Muscle layer of duodenum (tissue), 2 donors: ENCODE measurements at regions not wholly inside any gene's neighbourhood (a gene's known extent, or its start where the extent isn't known, plus 50 kb on each side); places are given as distances from the start of the nearest gene placed in this dataset.

Experiments
- H3K27ac ChIP-seq: one replicate; pipeline ENCODE4 v1.7.0; 2013; ENCODE audit warnings: mild to moderate bottlenecking, low read length
- H3K27me3 ChIP-seq: one replicate; pipeline ENCODE4 v1.7.0; 2013; ENCODE audit warnings: low read depth, mild to moderate bottlenecking, control low read depth, low read length
- H3K36me3 ChIP-seq, 2 donors: one replicate each; pipeline ENCODE4 v1.7.0; 2013; ENCODE audit warnings: low read length in 2 of 2, control low read depth in 1 of 2, mild to moderate bottlenecking in 1 of 2; ENCODE audit not compliant: insufficient read depth in 2 of 2, control insufficient read depth in 1 of 2
- H3K4me1 ChIP-seq, 2 donors: one replicate each; pipeline ENCODE4 v1.7.0; 2013; ENCODE audit warnings: low read length in 2 of 2, mild to moderate bottlenecking in 2 of 2, control low read depth in 1 of 2, moderate library complexity in 1 of 2; ENCODE audit not compliant: insufficient read depth in 2 of 2, control insufficient read depth in 1 of 2
- H3K4me3 ChIP-seq, 2 donors: one replicate each; pipeline ENCODE4 v1.7.0; 2013; ENCODE audit warnings: low read length in 2 of 2, low read depth in 1 of 2, mild to moderate bottlenecking in 1 of 2
- H3K9me3 ChIP-seq, 2 donors: one replicate each; pipeline ENCODE4 v1.7.0; 2013; ENCODE audit warnings: low read length in 2 of 2, control low read depth in 1 of 2, mild to moderate bottlenecking in 1 of 2; ENCODE audit not compliant: control insufficient read depth in 1 of 2
- donor health status: healthy.

DNA sequence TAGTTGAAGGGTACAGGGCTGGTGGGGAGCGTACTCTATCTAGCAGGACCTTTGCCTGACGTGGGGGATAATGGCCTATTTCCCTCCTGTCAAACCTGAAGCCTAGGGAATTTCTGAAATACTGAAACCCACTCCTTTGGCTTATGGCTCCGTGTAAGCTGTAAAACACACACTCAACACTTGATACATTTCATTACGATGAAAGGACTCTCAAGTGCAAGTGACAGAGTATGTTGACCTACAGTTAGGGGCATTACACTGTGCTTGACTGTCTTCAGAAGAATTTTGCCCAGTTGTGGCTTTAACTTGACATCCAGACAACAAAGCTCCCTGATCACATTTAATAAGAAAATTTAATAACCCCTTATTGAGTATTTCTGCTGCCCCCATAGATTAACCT, 194.3 kb downstream of the BAMBI start:
- Histone ChIP-seq H3K4me1 (no peaks in the 10 kb centered on the region), H3K4me3 (no peak overlapping the region), H3K36me3 (no peaks in the 10 kb centered on the region), H3K27ac (no peak overlapping the region), H3K27me3 (no peaks in the 10 kb centered on the region), H3K9me3 (no peaks in the 10 kb centered on the region)

DNA sequence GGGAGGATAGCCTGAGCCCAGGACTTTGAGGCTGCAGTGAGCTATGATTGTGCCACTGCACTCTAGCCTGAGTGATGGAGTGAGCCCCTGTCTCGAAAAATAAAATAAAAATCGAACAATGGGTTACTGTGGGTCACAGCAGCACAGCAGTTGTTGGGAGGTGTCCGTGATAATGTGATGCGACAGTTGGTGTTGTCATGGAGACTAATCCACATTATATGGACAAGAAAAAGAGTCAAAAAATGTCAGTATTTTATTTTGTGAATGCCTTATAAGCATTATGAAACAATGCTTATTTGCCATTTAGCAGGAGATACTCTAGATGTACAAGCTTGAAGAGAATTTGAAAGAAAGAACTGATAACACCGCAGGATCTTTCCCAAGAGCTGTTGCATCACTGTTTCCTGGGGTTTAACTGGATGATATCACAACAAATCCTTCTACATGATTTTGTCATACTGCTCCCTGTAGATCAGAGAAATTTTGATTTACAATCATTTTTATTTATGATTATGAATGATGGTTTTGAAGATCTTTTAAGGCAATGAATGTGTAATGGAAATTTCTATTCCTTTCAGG, 195.4 kb downstream of the BAMBI start:
- H3K27ac ChIP-seq, result no peak overlapping the region
- H3K4me1 ChIP-seq, result no peaks in the 10 kb centered on the region
- no peaks in the 10 kb centered on the region for H3K27me3 ChIP-seq
- H3K4me3 ChIP-seq, result no peak overlapping the region
- no peaks in the 10 kb centered on the region for H3K9me3 ChIP-seq
- no peaks in the 10 kb centered on the region for H3K36me3 ChIP-seq

GRCh38 chr10:28873540-28873939, 196.2 kb downstream of the BAMBI start:
- Histone ChIP-seq H3K4me1 (no peaks in the 10 kb centered on the region), H3K36me3 (no peaks in the 10 kb centered on the region), H3K27me3 (no peaks in the 10 kb centered on the region), H3K27ac (no peak overlapping the region), H3K9me3 (no peaks in the 10 kb centered on the region), H3K4me3 (no peak overlapping the region)

DNA sequence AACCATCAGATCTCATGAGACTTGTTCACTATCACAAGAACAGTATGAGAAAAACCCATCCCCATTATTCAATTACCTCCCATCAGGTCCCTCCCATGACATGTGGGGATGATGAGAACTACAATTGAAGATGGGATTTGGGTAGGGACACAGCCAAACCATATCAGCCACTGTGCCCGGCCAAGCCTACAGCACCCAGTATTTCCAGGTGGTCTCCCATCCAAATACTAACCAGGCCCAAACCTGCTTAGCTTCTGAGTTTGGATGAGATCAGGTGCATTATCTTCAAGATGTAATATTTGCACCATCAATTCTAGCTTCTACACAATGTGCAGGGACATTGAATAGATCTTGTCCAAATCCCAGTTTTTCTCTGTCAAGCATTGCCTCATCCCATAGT, 196.9 kb downstream of the BAMBI start:
- Histone ChIP-seq H3K9me3 (no peaks in the 10 kb centered on the region), H3K36me3 (no peaks in the 10 kb centered on the region), H3K27ac (no peak overlapping the region), H3K4me3 (no peak overlapping the region), H3K4me1 (no peaks in the 10 kb centered on the region), H3K27me3 (no peaks in the 10 kb centered on the region)

GRCh38 chr10:28875549-28876081, 198.3 kb downstream of the BAMBI start:
- H3K27me3 ChIP-seq, result no peaks in the 10 kb centered on the region
- H3K9me3 ChIP-seq, result no peaks in the 10 kb centered on the region
- H3K27ac ChIP-seq, result no peak overlapping the region
- H3K4me1 ChIP-seq, result no peaks in the 10 kb centered on the region
- no peak overlapping the region for H3K4me3 ChIP-seq
- no peaks in the 10 kb centered on the region for H3K36me3 ChIP-seq

DNA sequence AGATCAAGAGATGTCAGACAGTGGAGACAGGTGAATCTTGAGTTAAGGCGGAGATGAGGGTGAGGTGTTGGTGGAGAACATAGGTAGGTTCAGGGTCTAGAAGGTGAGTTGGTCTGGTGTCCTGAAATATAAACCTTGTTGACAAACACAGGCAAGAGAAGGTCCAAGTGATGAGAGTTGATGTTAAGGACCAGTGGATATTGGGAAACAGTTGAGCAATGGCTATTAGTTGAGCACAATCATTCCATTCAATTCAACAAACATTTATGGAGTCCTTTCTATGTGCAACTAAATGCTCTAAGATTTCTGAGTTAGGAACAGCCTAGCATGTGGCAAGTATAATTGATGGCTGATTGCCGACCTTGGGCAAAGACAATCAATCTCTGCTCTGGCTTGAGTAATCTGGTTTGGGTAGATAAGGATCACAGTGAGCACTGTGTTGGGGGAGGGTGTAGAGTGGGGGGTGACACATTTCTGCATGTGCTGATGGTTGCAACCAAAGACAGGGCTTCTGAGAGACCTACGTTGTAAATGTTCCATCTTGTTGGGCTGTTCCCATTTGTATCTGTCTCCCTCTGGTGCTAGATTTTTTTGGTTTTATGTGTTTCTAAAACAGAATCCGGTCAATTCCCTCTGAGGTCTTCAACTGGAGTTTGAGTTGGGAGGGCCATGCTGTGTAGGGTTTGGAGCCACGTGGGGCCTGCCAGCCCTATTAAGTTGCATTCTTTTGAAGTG, 201.1 kb downstream of the BAMBI start:
- Histone ChIP-seq H3K4me1 (no peaks in the 10 kb centered on the region), H3K36me3 (no peaks in the 10 kb centered on the region), H3K4me3 (no peak overlapping the region), H3K27ac (no peak overlapping the region), H3K27me3 (no peaks in the 10 kb centered on the region), H3K9me3 (no peaks in the 10 kb centered on the region)

GRCh38 chr10:28879246-28879645, 201.9 kb downstream of the BAMBI start:
- Histone ChIP-seq H3K4me3 (no peak overlapping the region), H3K4me1 (no peaks in the 10 kb centered on the region), H3K27me3 (no peaks in the 10 kb centered on the region), H3K9me3 (no peaks in the 10 kb centered on the region), H3K36me3 (no peaks in the 10 kb centered on the region), H3K27ac (no peak overlapping the region)

DNA sequence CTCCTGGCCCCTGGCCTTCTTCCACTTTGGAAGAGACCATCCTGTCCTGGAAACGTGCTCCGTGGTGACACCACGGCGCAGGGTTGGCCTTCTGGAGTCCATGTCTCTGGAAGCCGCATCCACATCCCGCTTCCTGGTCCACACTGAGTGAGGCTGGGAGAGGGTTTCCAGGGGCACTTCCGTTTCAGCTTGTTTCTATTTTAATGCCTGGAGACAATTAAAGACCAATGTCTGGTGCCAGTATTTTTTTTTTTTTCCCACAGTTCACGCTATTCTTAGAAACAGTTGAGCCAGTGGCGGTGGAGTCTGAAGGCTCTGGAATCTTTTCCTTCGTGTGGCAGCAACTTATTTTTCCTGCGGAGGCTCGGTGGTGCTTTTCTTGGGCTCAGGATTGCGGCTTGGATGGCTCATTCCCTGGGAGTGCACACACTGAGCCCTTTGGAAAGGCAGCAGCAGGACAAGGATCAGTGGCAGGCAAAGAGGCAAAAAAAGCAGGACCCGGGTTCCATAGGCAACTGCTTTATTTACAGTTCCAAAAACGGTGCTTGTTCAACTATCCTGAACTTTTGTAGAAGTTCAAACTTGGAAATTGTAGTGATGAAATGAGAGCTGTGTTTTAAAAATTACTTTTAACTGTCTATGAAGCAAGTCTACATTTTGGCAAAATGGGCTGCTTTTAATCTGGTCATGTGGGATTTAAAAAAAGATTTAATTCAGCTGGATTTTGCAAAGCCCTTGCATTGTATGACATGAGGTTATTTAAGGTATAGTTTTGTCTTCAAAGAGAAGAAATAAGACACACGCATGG, 202.8 kb downstream of the BAMBI start:
- Histone ChIP-seq H3K4me1 (no peaks in the 10 kb centered on the region), H3K36me3 (no peaks in the 10 kb centered on the region), H3K27me3 (no peaks in the 10 kb centered on the region), H3K4me3 (no peak overlapping the region), H3K27ac (no peak overlapping the region), H3K9me3 (no peaks in the 10 kb centered on the region)

DNA sequence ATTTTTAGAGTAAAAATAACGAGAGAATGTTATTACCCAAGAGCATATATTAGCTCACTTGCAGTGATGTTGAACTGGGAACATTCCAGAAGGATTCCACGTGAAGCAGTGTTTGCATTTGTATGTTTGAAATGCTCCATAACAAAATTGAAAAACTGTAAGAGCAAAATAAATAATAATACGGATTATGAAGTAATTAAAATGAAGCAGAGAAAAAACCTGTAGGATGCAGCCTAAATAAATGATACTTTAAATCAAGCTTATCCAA, 203.3 kb downstream of the BAMBI start:
- Histone ChIP-seq H3K4me3 (no peak overlapping the region), H3K4me1 (no peaks in the 10 kb centered on the region), H3K9me3 (no peaks in the 10 kb centered on the region), H3K27me3 (no peaks in the 10 kb centered on the region), H3K27ac (no peak overlapping the region), H3K36me3 (no peaks in the 10 kb centered on the region)

GRCh38 chr10:28881171-28881882, 204.0 kb downstream of the BAMBI start:
- H3K27ac ChIP-seq, result no peak overlapping the region
- H3K9me3 ChIP-seq, result no peaks in the 10 kb centered on the region
- H3K4me1 ChIP-seq, result no peaks in the 10 kb centered on the region
- no peaks in the 10 kb centered on the region for H3K36me3 ChIP-seq
- H3K4me3 ChIP-seq, result no peak overlapping the region
- no peaks in the 10 kb centered on the region for H3K27me3 ChIP-seq

GRCh38 chr10:28883741-28884423, 206.6 kb downstream of the BAMBI start:
- Histone ChIP-seq H3K27ac (no peak overlapping the region), H3K4me3 (no peak overlapping the region), H3K4me1 (no peaks in the 10 kb centered on the region), H3K36me3 (no peaks in the 10 kb centered on the region), H3K9me3 (no peaks in the 10 kb centered on the region), H3K27me3 (no peaks in the 10 kb centered on the region)
